COR-L47 (cell line): ENCODE measurements at regions not wholly inside any gene's neighbourhood (a gene's known extent, or its start where the extent isn't known, plus 50 kb on each side); places are given as distances from the start of the nearest gene placed in this dataset.

Experiments
- DNase-seq: peaks from one replicate; lab custom pipeline; 2025; lab: John Stamatoyannopoulos, UW

DNA sequence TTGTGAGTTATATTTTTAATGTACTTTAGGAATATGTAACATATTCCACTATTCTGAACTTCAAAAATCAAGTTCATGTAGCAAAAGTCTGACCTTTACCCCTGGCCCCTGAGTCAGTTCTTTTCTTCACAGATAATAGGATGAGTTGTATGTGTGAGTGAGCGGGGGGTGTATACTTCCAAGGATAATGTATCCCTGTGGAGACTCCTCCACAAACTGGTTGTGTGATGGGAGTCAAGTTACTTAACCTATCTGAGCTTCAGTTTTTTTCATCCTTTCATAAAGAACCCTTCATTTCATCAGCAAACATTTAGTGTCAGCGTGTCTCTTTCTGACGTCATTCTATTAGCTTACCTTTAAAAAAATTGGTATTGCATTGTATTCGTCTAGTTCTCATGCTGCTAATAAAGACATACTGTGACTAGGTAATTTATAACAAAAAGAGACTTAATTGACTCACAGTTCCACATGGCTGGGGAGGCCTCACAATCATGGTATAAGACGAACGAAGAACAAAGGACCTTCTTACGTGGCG is 288.1 kb upstream of the GPC6 start:
- no peak for DNase-seq

DNA sequence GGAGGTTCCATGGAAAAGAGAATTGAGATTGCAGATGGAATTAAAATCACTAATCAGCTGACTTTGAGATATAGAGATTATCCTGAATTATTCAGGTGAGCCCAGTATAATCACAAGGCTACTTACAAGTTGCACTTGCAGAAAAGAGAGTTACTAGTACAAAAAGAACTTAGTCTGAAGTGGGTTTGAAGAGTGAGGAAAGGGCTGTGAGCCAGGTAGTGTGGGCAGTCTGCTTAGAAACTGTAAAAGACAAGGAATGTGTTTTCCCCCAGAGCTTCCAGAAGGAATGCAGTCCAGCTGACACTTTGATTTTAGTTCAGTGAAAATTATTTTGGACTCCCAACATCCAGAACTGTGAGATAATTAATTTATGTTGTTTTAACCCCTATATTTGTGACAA is 285.4 kb upstream of the GPC6 start:
- no peak for DNase-seq

- no peak for DNase-seq
These were observed 278.7 kb upstream of the GPC6 start for GRCh38 chr13:92947770-92948434.

DNA sequence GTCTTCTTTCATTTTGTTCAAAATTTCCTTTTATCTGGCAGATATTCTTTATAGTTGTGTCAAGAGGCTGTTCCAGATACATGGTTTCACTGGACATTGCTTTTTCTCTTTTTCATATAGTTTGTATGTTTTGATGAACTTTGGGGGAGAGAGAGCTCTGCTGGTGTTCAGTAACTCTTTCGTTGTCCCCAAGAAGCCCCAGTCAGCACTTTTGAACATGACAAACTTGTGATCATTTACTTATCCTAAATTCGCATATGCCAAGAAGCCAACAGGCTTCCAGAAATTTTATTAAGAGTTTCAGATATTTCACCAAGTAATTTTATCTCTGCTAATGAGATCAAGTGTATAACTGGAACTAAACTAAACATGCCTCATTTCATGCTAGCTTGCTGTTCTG is 275.8 kb upstream of the GPC6 start:
- no peak for DNase-seq

DNA sequence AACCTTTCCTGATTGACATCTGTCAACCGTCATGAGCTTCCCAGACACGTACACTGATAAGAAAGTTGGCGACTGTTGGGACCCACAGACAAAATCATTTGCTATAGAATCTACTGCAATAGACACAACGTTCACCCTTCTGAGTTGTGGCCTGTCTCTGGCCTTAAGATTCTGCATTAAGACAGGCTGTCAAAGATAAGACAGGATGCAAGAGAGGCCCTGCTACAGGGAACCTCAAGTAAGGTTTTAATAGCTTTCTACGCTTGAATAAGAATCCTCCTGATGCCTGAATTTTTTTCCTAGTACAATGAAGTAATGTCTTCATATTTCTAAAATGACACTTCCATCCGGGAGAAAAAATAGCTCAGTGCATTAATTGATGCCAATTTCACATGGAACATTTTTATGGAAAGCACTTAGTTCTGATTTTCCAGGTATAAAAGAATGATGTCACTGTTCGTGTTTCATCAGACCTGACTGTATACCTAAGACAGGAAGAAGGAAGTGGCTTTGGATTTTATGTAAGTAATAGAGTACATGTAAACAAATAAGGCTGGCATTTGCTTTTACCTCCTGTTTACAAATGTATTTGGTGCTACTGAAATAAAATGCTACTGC is 275.2 kb upstream of the GPC6 start:
- no peak for DNase-seq

DNA sequence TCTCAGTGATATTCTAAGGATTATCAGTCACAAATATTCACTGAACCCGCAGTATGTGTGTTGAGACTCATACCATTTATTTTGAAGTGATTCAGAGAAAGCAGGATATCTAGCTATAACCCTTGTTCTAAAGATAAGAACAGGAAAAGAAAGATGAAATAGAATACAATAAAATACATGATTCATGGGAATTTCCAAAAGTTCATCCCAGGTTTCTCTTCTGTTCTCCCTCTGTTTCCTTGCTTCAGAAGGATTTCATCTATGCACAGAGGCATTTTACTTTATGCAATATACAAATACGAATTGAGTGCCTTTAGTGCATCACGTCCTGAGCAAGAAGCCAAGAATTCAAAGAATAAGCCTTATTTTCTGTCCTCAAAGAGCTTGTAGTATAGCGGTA is 274.4 kb upstream of the GPC6 start:
- no peak for DNase-seq

- no peak for DNase-seq
These were observed 271.9 kb upstream of the GPC6 start for GRCh38 chr13:92954746-92955145.

DNA sequence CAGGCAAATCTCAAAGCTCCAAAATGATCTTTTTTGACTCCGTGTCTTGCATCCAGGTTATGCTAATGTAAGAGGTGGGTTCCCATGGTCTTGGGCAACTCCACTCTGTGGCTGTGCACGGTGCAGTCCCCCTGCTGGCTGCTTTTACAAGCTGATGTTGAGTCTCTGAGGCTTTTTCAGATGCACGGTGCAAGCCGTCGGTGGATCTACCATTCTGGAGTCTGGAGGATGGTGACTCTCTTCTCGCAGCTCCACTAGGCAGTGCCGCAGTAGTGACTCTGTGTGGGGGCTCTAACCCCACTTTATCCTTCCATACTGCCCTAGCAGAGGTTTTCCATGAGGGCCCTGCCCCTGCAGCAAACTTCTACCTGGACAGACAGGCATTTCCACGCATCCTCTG is 266.8 kb upstream of the GPC6 start:
- no peak for DNase-seq

DNA sequence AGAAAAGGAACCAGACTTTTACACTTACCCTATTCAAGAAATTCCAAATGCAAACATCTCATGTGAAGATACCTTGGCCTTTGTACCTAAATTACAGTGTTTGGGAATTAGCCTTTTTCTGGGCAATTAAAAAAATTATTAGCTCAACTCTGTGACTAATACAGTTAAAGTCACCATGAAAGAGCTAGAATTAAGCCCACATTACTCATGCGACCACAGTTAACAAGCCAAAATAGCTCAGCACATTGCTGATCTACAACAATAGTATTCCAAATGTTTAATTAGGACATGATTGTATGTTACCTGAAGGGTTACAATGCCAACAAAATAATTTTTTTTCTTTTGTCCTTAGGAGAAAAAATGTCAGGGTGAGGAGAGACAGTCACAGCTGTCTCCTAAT is 263.6 kb upstream of the GPC6 start:
- DNase-seq, result no peak

DNA sequence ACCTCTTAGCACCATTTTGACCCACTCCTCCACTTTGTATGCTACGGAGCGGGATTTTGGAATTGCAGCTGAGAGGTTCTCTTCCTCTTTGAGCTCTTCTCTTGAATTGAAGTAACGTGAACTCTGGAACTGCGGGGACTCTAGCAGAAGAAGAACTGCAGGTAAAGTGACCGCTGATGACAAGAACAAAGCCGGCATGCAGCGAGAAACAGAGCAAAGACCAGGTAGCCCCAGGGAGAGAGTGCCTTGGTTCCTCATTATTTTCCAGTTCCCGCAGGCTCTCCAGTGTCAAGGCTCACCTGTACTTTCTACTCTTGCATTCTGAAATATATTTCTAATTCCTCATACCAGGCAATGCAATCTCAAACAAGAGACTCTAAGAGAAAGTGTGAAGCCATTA is 260.3 kb upstream of the GPC6 start:
- no peak for DNase-seq

DNA sequence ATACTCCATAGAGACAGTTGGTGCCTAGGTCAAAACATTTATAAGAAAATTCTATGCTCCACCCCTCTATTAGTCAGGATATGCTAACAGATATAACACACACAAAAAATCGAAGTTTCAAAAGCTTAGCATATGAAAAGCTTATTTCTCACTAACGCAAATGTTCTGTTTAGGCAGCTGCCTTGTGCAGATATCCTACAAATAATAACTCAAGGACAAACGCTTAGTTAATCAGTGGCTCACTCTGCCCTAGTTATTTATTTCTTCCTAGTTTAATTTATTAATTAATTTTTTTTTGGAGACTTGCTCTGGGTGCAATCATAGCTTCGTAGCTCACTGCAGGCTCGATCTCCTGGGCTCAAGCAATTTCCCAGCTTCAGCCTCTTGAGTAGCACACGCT is 259.7 kb upstream of the GPC6 start:
- DNase-seq, result no peak

DNA sequence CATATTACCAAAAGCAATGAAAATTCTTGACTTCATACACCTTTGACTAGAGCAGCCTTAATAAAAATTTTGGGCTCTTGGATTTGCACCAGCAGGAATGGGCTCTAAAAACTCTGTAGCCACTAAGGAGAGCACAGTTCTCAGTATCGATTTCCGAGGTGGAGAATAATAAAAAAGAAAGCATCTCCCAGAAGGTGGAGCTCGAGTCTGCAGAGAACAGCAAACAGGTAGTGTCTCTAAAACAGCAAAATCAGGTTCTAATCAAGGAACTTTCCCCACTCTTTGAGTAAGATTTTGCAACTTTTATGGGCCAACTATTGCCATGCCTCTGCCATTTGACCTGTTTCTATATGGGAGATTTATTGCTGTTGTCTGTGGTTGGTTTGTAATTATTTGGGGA is 258.7 kb upstream of the GPC6 start:
- peak; percentile 4 for DNase-seq

DNA sequence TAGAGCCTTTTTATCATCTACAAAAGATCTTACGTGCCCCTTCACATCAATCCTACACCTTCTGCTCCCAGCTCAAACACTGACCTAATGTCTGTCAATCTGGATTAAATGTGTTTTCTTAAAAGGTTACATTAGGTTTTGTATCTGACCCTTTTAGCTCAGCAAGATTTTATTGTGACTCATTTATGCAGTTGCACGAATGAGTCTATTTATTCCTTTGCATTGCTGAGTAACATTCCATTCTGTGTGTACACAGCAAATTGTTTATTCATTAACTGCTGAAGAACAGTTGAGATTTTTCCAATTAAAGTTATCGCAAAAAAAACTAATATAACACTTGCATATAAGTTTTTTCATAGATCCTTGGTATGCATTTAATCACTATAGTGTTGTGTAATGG is 253.9 kb upstream of the GPC6 start:
- no peak for DNase-seq

- DNase-seq, result no peak
These were observed 251.6 kb upstream of the GPC6 start for GRCh38 chr13:92974905-92975429.

DNA sequence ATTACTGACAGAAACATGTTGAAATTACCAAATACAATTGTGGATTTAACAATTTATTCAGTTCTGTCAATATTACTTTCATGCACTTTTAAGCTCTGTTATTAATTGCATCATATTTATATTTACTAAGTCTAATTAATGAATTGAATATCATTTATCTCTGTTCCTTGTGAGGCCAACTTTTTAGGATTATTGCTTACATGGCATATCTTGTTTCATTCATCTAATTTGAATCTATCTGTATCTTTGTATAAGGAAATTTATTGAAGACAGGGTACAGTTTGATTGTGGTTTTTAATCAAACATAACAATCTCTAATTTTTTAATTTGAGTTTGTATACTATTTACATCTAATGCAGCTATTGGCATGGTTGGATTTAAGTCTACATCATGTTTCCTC is 249.9 kb upstream of the GPC6 start:
- no peak for DNase-seq

GRCh38 chr13:92984151-92984550 is 242.5 kb upstream of the GPC6 start:
- no peak for DNase-seq

DNA sequence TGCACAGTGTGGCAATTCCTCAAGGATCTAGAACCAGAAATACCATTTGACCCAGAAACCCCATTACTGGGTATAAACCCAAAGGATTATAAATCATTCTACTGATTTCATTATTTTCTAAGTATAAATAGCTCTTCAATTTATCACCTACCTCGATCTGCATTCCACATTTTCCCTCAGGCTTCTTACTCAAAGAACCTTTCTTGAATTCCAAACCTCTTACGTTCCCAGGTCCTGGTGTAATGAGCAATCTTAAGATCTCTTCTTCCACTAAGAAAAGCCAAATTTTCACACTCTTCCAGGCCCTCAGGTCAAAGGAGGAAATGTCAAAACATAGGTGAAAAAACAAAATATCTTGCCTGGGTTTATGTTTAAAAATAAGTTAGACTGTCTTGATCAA is 237.3 kb upstream of the GPC6 start:
- DNase-seq, result no peak

DNA sequence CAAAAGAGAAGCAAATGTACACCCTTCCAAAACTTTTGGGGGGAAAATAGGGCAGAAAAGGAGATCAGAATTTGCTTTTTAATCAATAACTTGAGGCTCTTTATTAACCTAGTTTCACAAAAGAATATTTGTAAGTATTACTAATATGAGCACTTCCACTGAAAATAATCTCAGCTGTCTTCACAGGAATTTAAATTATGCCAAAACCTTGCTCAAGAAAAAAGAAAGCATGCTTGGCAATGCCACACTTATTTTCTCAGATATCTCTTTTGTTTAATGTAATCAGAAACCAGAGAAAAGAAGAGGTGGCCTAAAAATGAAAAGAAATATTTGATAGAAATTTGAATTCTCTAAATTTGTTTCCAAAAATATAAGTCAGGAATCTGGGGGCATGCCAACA is 234.9 kb upstream of the GPC6 start:
- DNase-seq, result no peak

DNA sequence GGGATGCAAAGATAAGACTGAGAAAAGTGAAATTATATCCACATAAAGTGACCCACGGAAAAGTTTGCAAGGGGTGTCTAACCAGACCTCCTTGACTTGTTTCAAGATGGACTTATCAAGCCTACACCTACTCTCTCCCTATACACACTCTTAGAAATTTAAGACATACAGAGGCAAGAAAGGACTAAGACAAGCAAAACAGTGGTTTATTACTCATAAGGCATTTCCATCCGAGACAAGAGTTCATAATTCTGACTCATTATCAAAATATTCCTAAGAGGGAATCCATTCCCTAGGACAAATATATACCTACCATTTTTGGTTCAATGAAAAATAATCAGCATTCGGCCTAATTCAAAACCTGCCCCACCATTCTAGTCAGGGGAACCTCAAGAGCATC is 232.6 kb upstream of the GPC6 start:
- no peak for DNase-seq

DNA sequence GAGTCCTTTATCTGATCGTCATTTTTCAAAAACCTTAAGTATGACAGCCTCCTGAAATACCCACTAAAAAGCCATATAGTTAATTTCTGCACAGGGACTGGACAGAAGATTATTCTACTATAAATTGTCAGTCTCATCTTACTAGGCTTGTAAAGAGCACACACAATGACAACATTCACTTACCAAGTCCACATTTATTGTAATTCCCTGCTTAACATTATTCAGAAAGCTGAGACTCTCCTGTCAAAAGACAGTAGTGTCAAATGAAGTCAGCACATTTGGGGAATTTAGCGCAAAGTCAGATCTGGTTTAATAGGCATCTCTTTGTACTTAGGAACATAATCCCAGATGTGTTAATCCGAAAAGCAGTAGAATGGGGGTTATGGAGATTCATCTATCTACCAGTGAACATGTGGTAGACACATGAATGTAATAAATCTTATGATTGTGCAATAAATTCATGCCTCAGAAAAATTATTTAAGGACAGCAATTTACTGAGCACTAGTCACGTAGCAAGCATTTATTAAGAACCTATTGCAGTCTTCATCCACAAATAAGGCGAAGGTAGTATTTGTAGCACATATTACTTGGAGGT is 224.6 kb upstream of the GPC6 start:
- no peak for DNase-seq

GRCh38 chr13:93003531-93003930 is 223.1 kb upstream of the GPC6 start:
- no peak for DNase-seq

DNA sequence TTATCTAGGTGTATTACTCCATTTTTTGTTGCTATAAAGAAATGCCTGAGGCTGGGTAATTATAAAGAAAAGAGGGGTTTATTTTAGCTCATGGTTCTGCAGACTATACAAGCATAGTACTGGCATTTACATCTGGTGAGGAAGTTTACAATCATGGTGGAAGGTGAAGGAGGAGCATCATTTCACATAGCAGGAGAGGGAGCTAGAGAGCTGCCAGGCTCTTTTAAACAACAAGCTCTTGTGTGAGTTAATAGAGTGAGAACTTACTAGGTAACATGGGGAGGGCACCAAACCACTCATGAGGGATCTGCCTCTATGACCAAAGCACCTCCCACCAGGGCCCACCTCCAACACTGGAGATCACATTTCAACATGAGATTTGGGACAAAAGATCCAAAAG is 221.7 kb upstream of the GPC6 start:
- no peak for DNase-seq

- DNase-seq, result no peak
These were observed 218.7 kb upstream of the GPC6 start for GRCh38 chr13:93007928-93008327.
